ENCODE measurements at regions not wholly inside any gene's neighbourhood (a gene's known extent, or its start where the extent isn't known, plus 50 kb on each side); places are given as distances from the start of the nearest gene placed in this dataset.

- Histone ChIP-seq H2AFZ (ENCODE audit: low read depth, low read length) (no peak overlapping the region), H3K9me2 (ENCODE audit: insufficient read depth, low read length) (no peaks in the 10 kb centered on the region), H3K9ac (ENCODE audit: low read length) (no peak overlapping the region), H3K4me3 (ENCODE audit: low read length) (no peak overlapping the region), H4K20me1 (ENCODE audit: insufficient read depth) (no peaks in the 10 kb centered on the region), H3K36me3 (ENCODE audit: insufficient read depth, low read length) (no peaks in the 10 kb centered on the region), H3K9me3 (ENCODE audit: low read length) (no peaks in the 10 kb centered on the region), H3K27me3 (ENCODE audit: insufficient read depth, low read depth, low read length) (no peaks in the 10 kb centered on the region), H3K79me2 (replicated peaks; ENCODE audit: insufficient read depth, low read length) (no peaks in the 10 kb centered on the region), H3K4me2 (ENCODE audit: low read length) (no peak overlapping the region), H3K27ac (ENCODE audit: low read length) (no peak overlapping the region), H3F3A (ENCODE audit: insufficient read depth, low read length, poor library complexity, severe bottlenecking) (no peaks in the 10 kb centered on the region)
- peak; percentile 21 for TF ChIP-seq CTCF (IDR thresholded peaks at IDR 0.05; ENCODE audit: poor library complexity, severe bottlenecking)
- no peak for TF ChIP-seq EZH2 (IDR thresholded peaks at IDR 0.05; ENCODE audit: borderline replicate concordance, insufficient read depth, low read length, poor library complexity, severe bottlenecking)
Observed at GRCh38 chr14:25537846-25538455, 488.0 kb upstream of the STXBP6 start.

- Histone ChIP-seq H3K9ac (ENCODE audit: low read length) (no peak overlapping the region), H3K79me2 (replicated peaks; ENCODE audit: insufficient read depth, low read length) (no peaks in the 10 kb centered on the region), H3K9me3 (ENCODE audit: low read length) (no peaks in the 10 kb centered on the region), H2AFZ (ENCODE audit: low read depth, low read length) (no peak overlapping the region), H3K9me2 (ENCODE audit: insufficient read depth, low read length) (no peaks in the 10 kb centered on the region), H3K36me3 (ENCODE audit: insufficient read depth, low read length) (no peaks in the 10 kb centered on the region), H4K20me1 (ENCODE audit: insufficient read depth) (no peaks in the 10 kb centered on the region), H3K4me3 (ENCODE audit: low read length) (no peak overlapping the region), H3K27ac (ENCODE audit: low read length) (no peak overlapping the region), H3K4me2 (ENCODE audit: low read length) (no peak overlapping the region), H3K27me3 (ENCODE audit: insufficient read depth, low read depth, low read length) (no peaks in the 10 kb centered on the region), H3F3A (ENCODE audit: insufficient read depth, low read length, poor library complexity, severe bottlenecking) (peaks cover 4% of the 10 kb centered on the region)
- no peak for TF ChIP-seq EZH2 (IDR thresholded peaks at IDR 0.05; ENCODE audit: borderline replicate concordance, insufficient read depth, low read length, poor library complexity, severe bottlenecking)
- TF ChIP-seq REST (IDR thresholded peaks at IDR 0.05; ENCODE audit: borderline replicate concordance), result no peak
- TF ChIP-seq POLR2AphosphoS5 (IDR thresholded peaks at IDR 0.05), result no peak
- no peak for TF ChIP-seq SMC3 (conservative IDR thresholded peaks at IDR 0.05; ENCODE audit: poor library complexity)
- no peak for TF ChIP-seq RAD21 (conservative IDR thresholded peaks at IDR 0.05)
- TF ChIP-seq EP300 (conservative IDR thresholded peaks at IDR 0.05; ENCODE audit: poor library complexity, severe bottlenecking), result no peak
- TF ChIP-seq MXI1 (conservative IDR thresholded peaks at IDR 0.05; ENCODE audit: poor library complexity, severe bottlenecking), result no peak
- TF ChIP-seq CTCF (IDR thresholded peaks at IDR 0.05; ENCODE audit: poor library complexity, severe bottlenecking), result no peak
- no peak for TF ChIP-seq TAF1 (IDR thresholded peaks at IDR 0.05; ENCODE audit: low read depth)
Observed at GRCh38 chr14:25526290-25526689, 476.3 kb upstream of the STXBP6 start.
